ENCODE measurements at regions not wholly inside any gene's neighbourhood (a gene's known extent, or its start where the extent isn't known, plus 50 kb on each side); places are given as distances from the start of the nearest gene placed in this dataset.

GRCh38 chr13:30143666-30144400 lies 163.5 kb downstream of the KATNAL1 start (continued):
- TF ChIP-seq, protein P1, sequence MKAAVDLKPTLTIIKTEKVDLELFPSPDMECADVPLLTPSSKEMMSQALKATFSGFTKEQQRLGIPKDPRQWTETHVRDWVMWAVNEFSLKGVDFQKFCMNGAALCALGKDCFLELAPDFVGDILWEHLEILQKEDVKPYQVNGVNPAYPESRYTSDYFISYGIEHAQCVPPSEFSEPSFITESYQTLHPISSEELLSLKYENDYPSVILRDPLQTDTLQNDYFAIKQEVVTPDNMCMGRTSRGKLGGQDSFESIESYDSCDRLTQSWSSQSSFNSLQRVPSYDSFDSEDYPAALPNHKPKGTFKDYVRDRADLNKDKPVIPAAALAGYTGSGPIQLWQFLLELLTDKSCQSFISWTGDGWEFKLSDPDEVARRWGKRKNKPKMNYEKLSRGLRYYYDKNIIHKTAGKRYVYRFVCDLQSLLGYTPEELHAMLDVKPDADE (IDR thresholded peaks at IDR 0.05) = no peak
- TF ChIP-seq JUNB (IDR thresholded peaks at IDR 0.05; ENCODE audit: unreplicated experiment) (no peak), REST (IDR thresholded peaks at IDR 0.05; ENCODE audit: unreplicated experiment) (no peak), POLR2AphosphoS5 (IDR thresholded peaks at IDR 0.05; ENCODE audit: low read depth) (no peak), CREB1 (CRISPR knock-in tag; IDR thresholded peaks at IDR 0.05; ENCODE audit: low read depth) (no peak), ZNF331 (CRISPR knock-in tag; IDR thresholded peaks at IDR 0.05; ENCODE audit: low read depth) (no peak)
- TF ChIP-seq, protein P2, sequence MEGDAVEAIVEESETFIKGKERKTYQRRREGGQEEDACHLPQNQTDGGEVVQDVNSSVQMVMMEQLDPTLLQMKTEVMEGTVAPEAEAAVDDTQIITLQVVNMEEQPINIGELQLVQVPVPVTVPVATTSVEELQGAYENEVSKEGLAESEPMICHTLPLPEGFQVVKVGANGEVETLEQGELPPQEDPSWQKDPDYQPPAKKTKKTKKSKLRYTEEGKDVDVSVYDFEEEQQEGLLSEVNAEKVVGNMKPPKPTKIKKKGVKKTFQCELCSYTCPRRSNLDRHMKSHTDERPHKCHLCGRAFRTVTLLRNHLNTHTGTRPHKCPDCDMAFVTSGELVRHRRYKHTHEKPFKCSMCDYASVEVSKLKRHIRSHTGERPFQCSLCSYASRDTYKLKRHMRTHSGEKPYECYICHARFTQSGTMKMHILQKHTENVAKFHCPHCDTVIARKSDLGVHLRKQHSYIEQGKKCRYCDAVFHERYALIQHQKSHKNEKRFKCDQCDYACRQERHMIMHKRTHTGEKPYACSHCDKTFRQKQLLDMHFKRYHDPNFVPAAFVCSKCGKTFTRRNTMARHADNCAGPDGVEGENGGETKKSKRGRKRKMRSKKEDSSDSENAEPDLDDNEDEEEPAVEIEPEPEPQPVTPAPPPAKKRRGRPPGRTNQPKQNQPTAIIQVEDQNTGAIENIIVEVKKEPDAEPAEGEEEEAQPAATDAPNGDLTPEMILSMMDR (conservative IDR thresholded peaks at IDR 0.05; ENCODE audit: low read depth in 2 of 2) = no peak

GRCh38 chr13:30142486-30143211 lies 164.7 kb downstream of the KATNAL1 start:
- peak; percentile 28 for DNase-seq (ENCODE audit: low spot score)
- H3K4me3 Mint-ChIP-seq = no peak overlapping the region
- Histone ChIP-seq H3K9me2 (ENCODE audit: insufficient read depth) (no peaks in the 10 kb centered on the region; the same call in 1 of the 2 replicates), H3K79me2 (replicated peaks; ENCODE audit: insufficient read depth) (no peaks in the 10 kb centered on the region), H3K27me3 (ENCODE audit: insufficient read depth) (no peaks in the 10 kb centered on the region), H3F3A (replicated peaks; ENCODE audit: low read depth) (no peaks in the 10 kb centered on the region), H4K20me1 (replicated peaks; ENCODE audit: insufficient read depth) (no peaks in the 10 kb centered on the region), H3K4me3 (no peak overlapping the region), H3K27ac (ENCODE audit: low read depth) (no peak overlapping the region), H3K36me3 (ENCODE audit: insufficient read depth) (no peaks in the 10 kb centered on the region), H3K4me2 (no peak overlapping the region), H3K4me1 (ENCODE audit: insufficient read depth) (no peaks in the 10 kb centered on the region), H2AFZ (no peak overlapping the region)
- no peak overlapping the region for H3K27ac Mint-ChIP-seq
- TF ChIP-seq CREB1 (CRISPR knock-in tag; IDR thresholded peaks at IDR 0.05; ENCODE audit: low read depth) = no peak
- no peak for TF ChIP-seq POLR2AphosphoS5 (IDR thresholded peaks at IDR 0.05; ENCODE audit: low read depth)
- no peaks in the 10 kb centered on the region for H3K4me1 Mint-ChIP-seq
- ATAC-seq = no peak
- H3K9me3 Mint-ChIP-seq = peaks cover 5% of the 10 kb centered on the region
- H3K27me3 Mint-ChIP-seq (ENCODE audit: insufficient read depth, low read depth, poor library complexity) = peaks cover 7% of the 10 kb centered on the region
- peaks cover 5% of the 10 kb centered on the region; the same call in 2 of the 3 replicates for H3K36me3 Mint-ChIP-seq (ENCODE audit: low read depth)

All from GM23338 (cell line).